Caco-2 (cell line): ENCODE measurements at regions not wholly inside any gene's neighbourhood (a gene's known extent, or its start where the extent isn't known, plus 50 kb on each side); places are given as distances from the start of the nearest gene placed in this dataset.
"Not testable (repeated sequence)": the region's sequence is repeated elsewhere in the genome, so short reads cannot be mapped to it uniquely, and the experiment has no call there.

Experiments
- BruUV-seq: library from RNA; stranded (reverse); fragments of 400-500 nt; replicated peaks from 2 replicates; lab custom pipeline; 2021; lab: Mats Ljungman, UMichigan
- CTCF ChIA-PET: fragments of 300-600 bp; sonication (Branson Sonifier 250); formaldehyde crosslinking; loops from one replicate; lab custom pipeline; 2022; ENCODE audit warnings: antibody characterized with exemption; lab: Charles Lee
- POLR2A ChIA-PET: fragments of 300-600 bp; sonication (Branson Sonifier 250); formaldehyde crosslinking; loops from one replicate; lab custom pipeline; 2022; ENCODE audit warnings: antibody characterized with exemption; lab: Charles Lee
- DNase-seq, 2 experiments: peaks; one replicate each; pipeline versions ENCODE4 v3.0.0 to v3.0.0-alpha.2; 2020 to 2022
- H3K27me3 ChIP-seq: replicated peaks from 2 replicates; pipeline ENCODE4 v1.6.0; 2011; ENCODE audit warnings: low read length; ENCODE audit not compliant: control insufficient read depth, insufficient read depth
- H3K36me3 ChIP-seq: 2 replicates; pipeline ENCODE4 v1.5.1; 2011; ENCODE audit warnings: low read length; ENCODE audit not compliant: control insufficient read depth, insufficient read depth
- H3K4me1 ChIP-seq: fragments of 250-450 bp; sonication (Bioruptor Pico); 2 replicates; pipeline ENCODE4 v1.5.1; 2020; ENCODE audit warnings: mild to moderate bottlenecking
- H3K4me3 ChIP-seq: 2 replicates; pipeline ENCODE4 v1.5.1; 2011; ENCODE audit warnings: low read depth, mild to moderate bottlenecking, control low read depth, low read length
- H3K9me3 ChIP-seq: fragments of 250-450 bp; sonication (Bioruptor Pico); 2 replicates; pipeline ENCODE4 v1.5.1; 2020; ENCODE audit warnings: mild to moderate bottlenecking, moderate library complexity
- H3K27ac Mint-ChIP-seq: one replicate; pipeline ENCODE4 v1.8.0; 2022; ENCODE audit warnings: mixed read lengths; ENCODE audit not compliant: unreplicated experiment
- H3K27me3 Mint-ChIP-seq: one replicate; pipeline ENCODE4 v1.8.0; 2022; ENCODE audit warnings: mixed read lengths; ENCODE audit not compliant: insufficient read depth, unreplicated experiment
- H3K36me3 Mint-ChIP-seq: one replicate; pipeline ENCODE4 v1.8.0; 2022; ENCODE audit warnings: mild to moderate bottlenecking, mixed read lengths; ENCODE audit not compliant: insufficient read depth, unreplicated experiment
- H3K4me1 Mint-ChIP-seq: one replicate; pipeline ENCODE4 v1.8.0; 2022; ENCODE audit warnings: low read depth, mixed read lengths; ENCODE audit not compliant: unreplicated experiment
- H3K4me3 Mint-ChIP-seq: one replicate; pipeline ENCODE4 v1.8.0; 2022; ENCODE audit warnings: mild to moderate bottlenecking, moderate library complexity, mixed read lengths; ENCODE audit not compliant: unreplicated experiment
- H3K9me3 Mint-ChIP-seq: one replicate; pipeline ENCODE4 v1.8.0; 2022; ENCODE audit warnings: mixed read lengths; ENCODE audit not compliant: unreplicated experiment
- intact Hi-C: fragments of 100-400 bp; cut with micrococcal nuclease; formaldehyde crosslinking; loops from one replicate; pipeline ENCODE4 v1.10.0; 2022; ENCODE audit not compliant: unreplicated experiment
- TF ChIP-seq, protein P1 (sequence below), 2 experiments: fragments of 200-600 bp in 1 of 2; IDR thresholded peaks; 1 replicate in 1 of 2; 2 replicates in 1 of 2; pipeline versions ENCODE4 v1.5.1 to v1.8.0; 2011 to 2022; ENCODE audit warnings: antibody characterized with exemption in 1 of 2, control low read depth in 1 of 2, inconsistent platforms in 1 of 2, low read depth in 1 of 2, low read length in 1 of 2, mild to moderate bottlenecking in 1 of 2, moderate library complexity in 1 of 2; ENCODE audit not compliant: insufficient read depth in 1 of 2, severe bottlenecking in 1 of 2, unreplicated experiment in 1 of 2

DNA sequence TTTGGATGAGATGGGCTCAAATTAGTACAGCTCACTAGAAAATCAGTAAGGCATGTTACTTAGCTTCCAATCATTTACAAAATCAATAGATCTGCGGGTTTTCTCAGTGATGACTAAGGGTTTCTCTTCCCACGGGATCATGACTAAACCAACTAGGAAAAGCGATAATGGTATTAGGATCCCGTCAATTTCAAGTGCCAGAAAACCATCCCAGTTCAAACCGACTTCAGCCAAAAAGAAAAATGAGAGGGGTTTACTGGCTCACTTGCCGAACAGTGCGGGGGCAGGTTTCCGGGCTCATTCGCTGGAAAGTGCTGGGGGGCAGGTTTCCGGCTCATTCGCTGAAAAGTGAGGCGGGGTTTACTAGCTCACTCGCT is 62.1 kb upstream of the LYZL2 start:
- DNase-seq = no peak
- intact Hi-C loops = no loop called here
- no peaks in the 10 kb centered on the region for H3K36me3 Mint-ChIP-seq
- peaks cover 10% of the 10 kb centered on the region for H3K9me3 Mint-ChIP-seq
- no TSS peak for BruUV-seq
- no peak overlapping the region for H3K27ac Mint-ChIP-seq
- Histone ChIP-seq H3K9me3 (no peaks in the 10 kb centered on the region), H3K27me3 (no peaks in the 10 kb centered on the region; the same call in 1 of the 2 replicates), H3K36me3 (no peaks in the 10 kb centered on the region), H3K4me3 (no peak overlapping the region), H3K4me1 (no peaks in the 10 kb centered on the region)
- no peaks in the 10 kb centered on the region for H3K4me1 Mint-ChIP-seq
- POLR2A ChIA-PET = no interaction called here
- peaks cover 16% of the 10 kb centered on the region for H3K27me3 Mint-ChIP-seq
- CTCF ChIA-PET = no interaction called here
- H3K4me3 Mint-ChIP-seq = no peak overlapping the region
- TF ChIP-seq, protein P1, sequence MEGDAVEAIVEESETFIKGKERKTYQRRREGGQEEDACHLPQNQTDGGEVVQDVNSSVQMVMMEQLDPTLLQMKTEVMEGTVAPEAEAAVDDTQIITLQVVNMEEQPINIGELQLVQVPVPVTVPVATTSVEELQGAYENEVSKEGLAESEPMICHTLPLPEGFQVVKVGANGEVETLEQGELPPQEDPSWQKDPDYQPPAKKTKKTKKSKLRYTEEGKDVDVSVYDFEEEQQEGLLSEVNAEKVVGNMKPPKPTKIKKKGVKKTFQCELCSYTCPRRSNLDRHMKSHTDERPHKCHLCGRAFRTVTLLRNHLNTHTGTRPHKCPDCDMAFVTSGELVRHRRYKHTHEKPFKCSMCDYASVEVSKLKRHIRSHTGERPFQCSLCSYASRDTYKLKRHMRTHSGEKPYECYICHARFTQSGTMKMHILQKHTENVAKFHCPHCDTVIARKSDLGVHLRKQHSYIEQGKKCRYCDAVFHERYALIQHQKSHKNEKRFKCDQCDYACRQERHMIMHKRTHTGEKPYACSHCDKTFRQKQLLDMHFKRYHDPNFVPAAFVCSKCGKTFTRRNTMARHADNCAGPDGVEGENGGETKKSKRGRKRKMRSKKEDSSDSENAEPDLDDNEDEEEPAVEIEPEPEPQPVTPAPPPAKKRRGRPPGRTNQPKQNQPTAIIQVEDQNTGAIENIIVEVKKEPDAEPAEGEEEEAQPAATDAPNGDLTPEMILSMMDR (IDR thresholded peaks at IDR 0.05; ENCODE audit: insufficient read depth in 1 of 2, low read depth in 1 of 2, low read length in 1 of 2, severe bottlenecking in 1 of 2, unreplicated experiment in 1 of 2) = no peak

- H3K4me1 ChIP-seq, CTCF ChIA-PET, H3K27ac Mint-ChIP-seq, BruUV-seq, intact Hi-C loops, DNase-seq, H3K36me3 ChIP-seq, H3K4me3 ChIP-seq, H3K27me3 ChIP-seq, POLR2A ChIA-PET, H3K4me1 Mint-ChIP-seq, H3K9me3 ChIP-seq, H3K4me3 Mint-ChIP-seq, H3K36me3 Mint-ChIP-seq: not testable (repeated sequence)
- Mint-ChIP-seq H3K27me3 (peaks cover 16% of the 10 kb centered on the region), H3K9me3 (peaks cover 10% of the 10 kb centered on the region)
These were observed 61.5 kb upstream of the LYZL2 start for GRCh38 chr10:30690948-30691638.

DNA sequence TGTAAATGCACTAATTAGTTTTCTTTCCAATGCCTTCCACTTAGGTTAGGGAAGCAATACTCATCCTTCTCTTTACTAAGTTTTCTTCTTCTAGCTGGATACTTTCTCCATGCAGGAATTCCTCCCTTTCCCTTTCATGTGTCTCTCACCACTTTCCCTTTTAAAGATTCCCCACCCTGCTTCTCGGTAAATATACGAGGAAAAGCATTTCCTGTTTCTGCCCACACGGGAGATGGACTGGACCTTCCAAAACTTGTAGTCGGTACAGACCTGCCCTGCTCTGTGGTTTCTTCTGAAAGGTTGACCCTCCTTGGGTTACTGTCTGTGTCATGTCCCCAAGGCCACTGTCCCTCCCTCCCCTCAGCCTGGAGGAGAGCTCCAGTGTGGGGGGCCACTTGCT is 58.9 kb upstream of the LYZL2 start:
- DNase-seq = no peak
- H3K27me3 ChIP-seq = no peaks in the 10 kb centered on the region; the same call in 1 of the 2 replicates
- POLR2A ChIA-PET = no interaction called here
- no TSS peak for BruUV-seq
- H3K27me3 Mint-ChIP-seq = peaks cover 30% of the 10 kb centered on the region
- TF ChIP-seq, protein P1 (IDR thresholded peaks at IDR 0.05; ENCODE audit: insufficient read depth in 1 of 2, low read depth in 1 of 2, low read length in 1 of 2, severe bottlenecking in 1 of 2, unreplicated experiment in 1 of 2) = no peak
- no peak overlapping the region for H3K4me3 ChIP-seq
- no peaks in the 10 kb centered on the region for H3K36me3 Mint-ChIP-seq
- no peaks in the 10 kb centered on the region for H3K4me1 Mint-ChIP-seq
- no peak overlapping the region for H3K4me3 Mint-ChIP-seq
- CTCF ChIA-PET = interaction anchor here (1.1 to 1.7 kb wide), 3 partner anchors 18 to 343 kb away, joined by 3 to 18 read pairs (median 5); partner anchors contain the start of gene ZNF438
- intact Hi-C loops = loop anchor here (5.0 kb wide), 1 partner anchor 94 kb away; no protein-coding TSS in a partner anchor
- no peaks in the 10 kb centered on the region for H3K9me3 ChIP-seq
- H3K4me1 ChIP-seq = no peaks in the 10 kb centered on the region
- H3K36me3 ChIP-seq = no peaks in the 10 kb centered on the region
- peaks cover 10% of the 10 kb centered on the region for H3K9me3 Mint-ChIP-seq
- H3K27ac Mint-ChIP-seq = no peak overlapping the region
